ENCODE measurements at regions not wholly inside any gene's neighbourhood (a gene's known extent, or its start where the extent isn't known, plus 50 kb on each side); places are given as distances from the start of the nearest gene placed in this dataset.
"Not testable (repeated sequence)": the region's sequence is repeated elsewhere in the genome, so short reads cannot be mapped to it uniquely, and the experiment has no call there.

GRCh38 chr5:96189028-96189826 lies 227.6 kb upstream of the ELL2 start:
- H3K4me3 ChIP-seq (ENCODE audit: low read depth, low read length) = no peak overlapping the region
- DNase-seq (ENCODE audit: low read depth) = no peak

- DNase-seq (ENCODE audit: low read depth) = no peak
- H3K4me3 ChIP-seq (ENCODE audit: low read depth, low read length) = no peak overlapping the region
Observed at GRCh38 chr5:96187309-96188027, 225.8 kb upstream of the ELL2 start.

- DNase-seq (ENCODE audit: low read depth); H3K4me3 ChIP-seq (ENCODE audit: low read depth, low read length): not testable (repeated sequence)
Observed at GRCh38 chr5:96184510-96184909, 222.9 kb upstream of the ELL2 start.

DNA sequence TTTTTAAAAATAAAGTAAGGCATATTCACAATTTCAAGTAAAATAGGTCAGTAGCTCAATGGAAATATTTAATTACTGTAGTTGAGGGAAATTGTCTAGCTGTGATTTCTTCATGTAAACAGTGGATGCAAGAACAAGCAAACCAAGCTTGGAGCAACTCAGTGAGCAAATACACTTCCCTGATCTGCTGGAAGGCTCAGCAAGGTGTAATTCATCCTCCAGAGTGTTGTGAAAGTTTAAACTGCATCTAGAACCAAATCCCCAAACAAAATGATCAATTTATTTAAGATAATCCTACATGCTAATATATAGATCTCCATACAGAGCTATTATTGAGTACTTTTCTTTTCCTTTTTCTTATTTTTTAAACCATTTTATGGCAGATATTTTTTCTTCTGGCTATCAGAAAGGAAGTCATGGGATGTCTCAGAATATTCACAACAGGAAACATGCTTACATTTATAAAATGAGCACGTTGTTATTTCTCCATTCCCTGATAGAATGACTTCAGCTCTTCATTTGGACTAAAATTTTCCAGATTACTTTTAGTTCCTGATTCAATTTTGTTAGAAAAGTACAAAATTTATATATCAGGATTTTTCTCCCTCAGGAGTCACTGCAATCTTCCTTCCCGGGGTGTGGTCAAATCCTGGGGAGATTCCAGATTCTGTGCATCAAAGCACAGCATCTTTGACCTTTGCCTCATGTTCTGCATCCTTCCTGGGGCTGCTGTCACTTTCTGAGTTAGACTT lies 219.2 kb upstream of the ELL2 start:
- H3K4me3 ChIP-seq (ENCODE audit: low read depth, low read length) = no peak overlapping the region
- DNase-seq (ENCODE audit: low read depth) = no peak

- no peak overlapping the region for H3K4me3 ChIP-seq (ENCODE audit: low read depth, low read length)
- peak; percentile 90 for DNase-seq (ENCODE audit: low read depth)
Observed at GRCh38 chr5:96177303-96177869, 215.7 kb upstream of the ELL2 start.

DNA sequence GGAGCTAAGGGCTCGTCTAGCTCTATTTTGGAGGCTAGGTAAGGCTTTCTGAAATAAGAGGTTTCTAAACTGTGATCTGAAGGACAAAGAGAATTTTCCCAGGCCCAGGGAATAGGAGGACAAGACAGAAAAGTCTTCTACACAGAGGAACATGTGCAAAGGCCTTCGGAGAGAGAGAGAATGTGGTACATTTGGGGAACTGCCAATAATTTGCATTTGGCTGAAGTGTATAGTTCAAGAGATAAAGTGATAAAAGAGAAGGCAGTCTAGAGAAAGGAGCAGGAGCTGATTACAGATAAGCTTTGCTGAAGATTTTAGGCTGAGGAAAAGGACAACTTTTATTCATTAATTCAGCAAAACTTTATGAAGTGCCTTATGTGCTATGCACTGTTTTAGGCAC lies 214.4 kb upstream of the ELL2 start:
- DNase-seq (ENCODE audit: low read depth) = no peak

DNA sequence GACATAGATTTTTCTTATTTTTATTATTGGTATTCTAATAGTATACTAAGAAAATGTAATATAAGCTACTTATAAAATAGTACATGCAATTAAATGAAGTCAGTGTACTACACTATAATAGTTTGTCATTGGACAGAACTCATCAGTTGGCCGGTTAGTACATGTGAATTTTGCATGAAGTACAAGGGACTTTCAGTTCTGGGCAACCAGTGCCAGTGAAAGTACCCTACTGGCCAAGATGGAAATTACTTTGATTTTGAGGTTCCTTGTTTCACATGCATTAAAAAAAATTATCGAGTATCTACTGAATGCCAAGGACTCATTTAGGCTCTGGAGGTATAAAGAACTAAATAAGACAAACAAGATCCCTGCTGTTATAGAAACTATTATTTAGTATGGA lies 213.4 kb upstream of the ELL2 start:
- no peak overlapping the region for H3K4me3 ChIP-seq (ENCODE audit: low read depth, low read length)
- DNase-seq (ENCODE audit: low read depth) = no peak

More for the DNA sequence above, 214.4 kb upstream of the ELL2 start:
- no peak overlapping the region for H3K4me3 ChIP-seq (ENCODE audit: low read depth, low read length)

DNA sequence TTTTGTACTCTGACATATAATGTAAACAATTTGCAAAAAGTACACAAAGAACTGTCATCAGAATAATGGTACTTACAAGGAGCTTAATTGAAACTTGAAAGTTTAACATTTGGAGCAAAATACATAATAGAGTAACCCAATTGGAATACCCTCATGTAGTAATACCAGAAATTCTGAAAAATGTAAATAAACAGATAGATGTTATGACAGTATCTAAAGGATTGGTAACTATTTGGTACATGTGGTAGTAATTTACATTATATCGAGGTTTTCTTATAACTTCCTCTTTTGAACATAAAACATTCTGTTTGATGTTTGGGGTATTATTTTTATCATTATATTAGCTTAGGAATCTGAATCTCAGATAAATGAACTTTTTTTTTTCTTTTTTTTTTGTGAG lies 211.7 kb upstream of the ELL2 start:
- DNase-seq (ENCODE audit: low read depth) = no peak

DNA sequence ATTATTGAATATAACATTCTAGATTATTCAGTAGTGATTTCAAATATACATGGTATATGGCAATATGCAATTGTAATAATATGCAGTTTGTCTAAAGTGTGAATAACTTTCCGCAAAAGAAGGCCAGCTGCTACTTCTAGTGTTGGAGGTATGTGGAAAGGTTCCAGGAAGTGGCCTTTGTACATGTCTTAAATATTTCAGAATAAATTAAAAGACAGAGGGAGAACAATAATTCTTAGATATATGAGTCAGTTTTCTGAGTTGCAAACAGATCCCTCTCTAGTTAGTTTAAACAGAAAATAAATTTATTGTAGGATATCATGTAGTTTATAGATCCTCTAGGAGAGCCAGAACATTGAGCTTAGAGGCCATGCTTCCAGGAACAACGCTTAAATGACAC lies 210.8 kb upstream of the ELL2 start:
- peak; percentile 56 for DNase-seq (ENCODE audit: low read depth)
- no peak overlapping the region for H3K4me3 ChIP-seq (ENCODE audit: low read depth, low read length)

More for the DNA sequence above, 211.7 kb upstream of the ELL2 start:
- no peak overlapping the region for H3K4me3 ChIP-seq (ENCODE audit: low read depth, low read length)

DNA sequence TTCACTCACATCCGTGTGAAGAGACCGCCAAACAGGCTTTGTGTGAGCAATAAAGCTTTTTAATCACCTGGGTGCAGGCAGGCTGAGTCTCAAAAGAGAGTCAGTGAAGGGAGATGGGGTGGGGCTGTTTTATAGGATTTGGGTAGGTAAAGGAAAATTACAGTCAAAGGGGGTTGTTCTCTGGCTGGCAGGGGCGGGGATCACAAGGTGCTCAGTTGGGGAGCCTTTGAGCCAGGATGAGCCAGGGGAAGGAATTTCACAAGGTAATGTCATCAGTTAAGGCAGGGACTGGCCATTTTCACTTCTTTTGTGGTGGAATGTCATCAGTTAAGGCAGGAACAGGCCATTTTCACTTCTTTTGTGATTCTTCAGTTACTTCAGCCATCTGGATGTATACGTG lies 210.3 kb upstream of the ELL2 start:
- not testable (repeated sequence) for DNase-seq (ENCODE audit: low read depth); H3K4me3 ChIP-seq (ENCODE audit: low read depth, low read length)

- not testable (repeated sequence) for H3K4me3 ChIP-seq (ENCODE audit: low read depth, low read length); DNase-seq (ENCODE audit: low read depth)
Observed at GRCh38 chr5:96170481-96171125, 209.0 kb upstream of the ELL2 start.

DNA sequence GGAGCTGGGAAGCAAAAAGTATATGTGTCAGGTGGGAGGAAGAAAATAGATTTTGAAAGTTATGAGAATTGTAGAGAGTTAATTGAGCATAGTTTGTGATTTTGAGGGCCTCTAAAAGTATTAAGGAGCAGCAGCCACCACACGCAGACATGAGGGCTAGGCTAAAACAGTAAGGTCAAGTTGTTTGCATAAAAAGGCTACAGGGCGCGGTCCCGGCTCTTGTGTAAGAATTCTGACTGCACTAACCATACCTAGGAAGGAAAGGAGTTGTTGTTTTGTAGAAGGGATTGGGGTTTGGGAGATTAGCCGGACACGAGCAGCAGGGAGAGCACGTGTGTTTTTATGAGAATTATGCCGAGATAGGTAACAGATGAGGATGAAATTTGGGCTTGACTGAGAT lies 207.2 kb upstream of the ELL2 start:
- not testable (repeated sequence) for H3K4me3 ChIP-seq (ENCODE audit: low read depth, low read length); DNase-seq (ENCODE audit: low read depth)

DNA sequence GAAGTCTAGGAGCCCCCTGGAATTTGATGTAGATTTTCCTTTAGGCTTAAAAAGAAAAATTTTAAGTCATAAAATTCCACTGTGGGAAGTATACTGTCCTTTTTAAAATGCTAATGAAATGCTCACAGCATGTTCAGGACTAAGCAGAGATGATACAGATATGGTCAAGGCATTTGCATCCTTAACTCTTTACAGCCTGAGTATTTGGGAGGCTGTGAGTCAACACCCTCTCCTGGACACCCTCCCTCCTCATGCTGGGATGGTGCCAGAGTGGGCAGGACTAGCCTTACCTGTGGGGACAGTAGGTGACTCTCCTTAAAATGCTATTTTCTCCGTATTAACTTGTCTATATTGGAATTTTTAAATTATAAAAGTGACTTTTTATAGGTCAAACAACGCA lies 197.4 kb upstream of the ELL2 start:
- DNase-seq (ENCODE audit: low read depth) = no peak
- no peak overlapping the region for H3K4me3 ChIP-seq (ENCODE audit: low read depth, low read length)

DNA sequence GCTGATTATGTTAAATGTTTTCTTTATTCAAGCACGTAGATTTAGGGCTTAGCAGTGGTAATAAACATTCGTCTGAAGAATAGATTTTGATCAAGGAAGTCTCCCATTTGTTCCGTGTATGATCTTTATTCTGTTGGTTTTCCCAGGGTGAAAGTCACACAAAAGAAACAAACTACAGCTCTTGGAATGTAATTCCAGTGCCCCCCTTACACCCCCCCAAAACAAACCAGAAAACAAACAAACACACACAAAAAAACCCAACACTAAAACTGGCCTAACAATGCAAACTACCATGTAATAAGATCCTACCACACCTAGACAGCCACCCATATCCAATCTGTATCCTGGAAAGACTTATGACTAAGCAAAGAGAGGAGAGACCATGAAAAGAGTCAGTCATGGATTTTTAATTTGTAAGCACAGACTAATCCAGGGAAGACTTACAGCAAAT lies 196.2 kb upstream of the ELL2 start:
- H3K4me3 ChIP-seq (ENCODE audit: low read depth, low read length) = no peak overlapping the region
- no peak for DNase-seq (ENCODE audit: low read depth)

- no peak for DNase-seq (ENCODE audit: low read depth)
- H3K4me3 ChIP-seq (ENCODE audit: low read depth, low read length) = no peak overlapping the region
Observed at GRCh38 chr5:96157077-96157780, 195.6 kb upstream of the ELL2 start.

DNA sequence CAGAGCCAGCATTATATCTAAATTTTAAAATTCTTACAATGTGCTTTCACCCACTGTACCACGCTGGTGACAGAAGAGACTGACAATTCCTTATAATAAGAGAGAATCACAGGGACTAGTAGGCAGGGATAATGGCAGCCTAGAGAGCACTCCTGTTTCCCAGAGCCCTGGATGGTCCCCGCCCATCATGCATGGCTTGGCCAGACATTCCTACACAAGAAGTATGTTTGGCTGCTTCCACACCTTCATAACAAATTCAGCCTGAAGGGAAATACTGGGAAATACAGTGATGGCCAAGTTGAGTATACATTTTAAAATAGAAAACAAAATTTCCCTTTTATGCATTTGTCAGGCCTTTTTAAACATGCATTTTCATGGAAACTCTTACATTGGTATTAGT lies 193.5 kb upstream of the ELL2 start:
- H3K4me3 ChIP-seq (ENCODE audit: low read depth, low read length) = no peak overlapping the region
- DNase-seq (ENCODE audit: low read depth) = no peak

GRCh38 chr5:96151891-96152290 lies 190.2 kb upstream of the ELL2 start:
- DNase-seq (ENCODE audit: low read depth) = no peak

GRCh38 chr5:96150007-96150406 lies 188.4 kb upstream of the ELL2 start:
- no peak overlapping the region for H3K4me3 ChIP-seq (ENCODE audit: low read depth, low read length)
- DNase-seq (ENCODE audit: low read depth) = no peak

More at GRCh38 chr5:96151891-96152290, 190.2 kb upstream of the ELL2 start:
- H3K4me3 ChIP-seq (ENCODE audit: low read depth, low read length) = no peak overlapping the region

DNA sequence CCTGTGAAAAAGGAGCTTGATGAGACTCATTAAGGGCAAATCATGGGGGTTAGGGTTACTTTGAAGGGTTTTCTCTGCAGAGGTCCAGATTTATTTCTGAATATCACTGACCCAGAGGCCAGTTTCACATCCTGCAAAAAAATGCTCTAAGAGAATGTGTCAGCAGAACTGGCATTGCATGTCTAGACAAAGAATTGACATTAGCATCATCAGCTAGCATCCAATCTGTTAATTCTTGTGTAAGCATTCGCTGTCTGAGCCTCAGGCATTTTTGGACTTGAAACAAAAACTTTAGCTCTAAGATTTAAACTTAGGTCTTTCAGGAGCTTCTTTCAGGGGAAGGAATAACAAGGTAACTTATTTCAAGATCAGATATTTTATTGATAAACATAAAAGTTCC lies 187.9 kb upstream of the ELL2 start:
- H3K4me3 ChIP-seq (ENCODE audit: low read depth, low read length) = no peak overlapping the region
- no peak for DNase-seq (ENCODE audit: low read depth)
